ENCODE measurements at regions not wholly inside any gene's neighbourhood (a gene's known extent, or its start where the extent isn't known, plus 50 kb on each side); places are given as distances from the start of the nearest gene placed in this dataset.
"Not testable (repeated sequence)": the region's sequence is repeated elsewhere in the genome, so short reads cannot be mapped to it uniquely, and the experiment has no call there.

- DNase-seq: not testable (repeated sequence)
These were observed 5415.3 kb upstream of the TPTE start for GRCh38 chr21:5105939-5106708.

- DNase-seq: not testable (repeated sequence)
These were observed 5414.5 kb upstream of the TPTE start for GRCh38 chr21:5106767-5107464.

- not testable (repeated sequence) for DNase-seq
These were observed 5413.7 kb upstream of the TPTE start for GRCh38 chr21:5107637-5108036.

- DNase-seq: not testable (repeated sequence)
These were observed 5413.2 kb upstream of the TPTE start for GRCh38 chr21:5108048-5108775.

- DNase-seq: not testable (repeated sequence)
These were observed 5410.2 kb upstream of the TPTE start for GRCh38 chr21:5111197-5111596.

GRCh38 chr21:5113092-5113491 is 5408.3 kb upstream of the TPTE start:
- not testable (repeated sequence) for DNase-seq

- DNase-seq: not testable (repeated sequence)
These were observed 5406.9 kb upstream of the TPTE start for GRCh38 chr21:5114468-5114867.

GRCh38 chr21:5114893-5115645 is 5406.3 kb upstream of the TPTE start:
- DNase-seq: peak; percentile 0

- not testable (repeated sequence) for DNase-seq
These were observed 5405.6 kb upstream of the TPTE start for GRCh38 chr21:5115646-5116343.

GRCh38 chr21:5116344-5117123 is 5404.8 kb upstream of the TPTE start:
- not testable (repeated sequence) for DNase-seq

- DNase-seq: not testable (repeated sequence)
These were observed 5404.2 kb upstream of the TPTE start for GRCh38 chr21:5117135-5117534.

GRCh38 chr21:5117666-5118295 is 5403.6 kb upstream of the TPTE start:
- DNase-seq: not testable (repeated sequence)

- not testable (repeated sequence) for DNase-seq
These were observed 5403.1 kb upstream of the TPTE start for GRCh38 chr21:5118296-5118679.

- DNase-seq: not testable (repeated sequence)
These were observed 5402.2 kb upstream of the TPTE start for GRCh38 chr21:5119179-5119578.

GRCh38 chr21:5121399-5121798 is 5400.0 kb upstream of the TPTE start:
- not testable (repeated sequence) for DNase-seq

GRCh38 chr21:5121849-5122248 is 5399.5 kb upstream of the TPTE start:
- not testable (repeated sequence) for DNase-seq

GRCh38 chr21:5123655-5124054 is 5397.7 kb upstream of the TPTE start:
- DNase-seq: not testable (repeated sequence)

GRCh38 chr21:5128261-5128660 is 5393.1 kb upstream of the TPTE start:
- DNase-seq: peak; percentile 66

GRCh38 chr21:5133824-5134223 is 5387.6 kb upstream of the TPTE start:
- not testable (repeated sequence) for DNase-seq

- not testable (repeated sequence) for DNase-seq
These were observed 5385.0 kb upstream of the TPTE start for GRCh38 chr21:5136406-5136805.

GRCh38 chr21:5137006-5137405 is 5384.4 kb upstream of the TPTE start:
- not testable (repeated sequence) for DNase-seq

Measured in retina (tissue), 1 donor.